ENCODE measurements at regions not wholly inside any gene's neighbourhood (a gene's known extent, or its start where the extent isn't known, plus 50 kb on each side); places are given as distances from the start of the nearest gene placed in this dataset.

GRCh38 chr7:118060692-118061091 is 123.3 kb upstream of the LSM8 start:
- TF ChIP-seq CTCF (conservative IDR thresholded peaks at IDR 0.05): no peak
- no peak for TF ChIP-seq EZH2 (IDR thresholded peaks at IDR 0.05; ENCODE audit: low read depth)
